Naive thymus-derived CD8-positive, alpha-beta T cell (primary cell): ENCODE measurements at regions not wholly inside any gene's neighbourhood (a gene's known extent, or its start where the extent isn't known, plus 50 kb on each side); places are given as distances from the start of the nearest gene placed in this dataset.

Source experiments
- ATAC-seq, 2 donors: fragments of 150-1000 bp; cut with Tn5 transposase in 1 of 2; sonication (Bioruptor Pico), chemical (Tn5 transposase) in 1 of 2; 1 replicate in 1 of 2; 2 replicates in 1 of 2; pipeline ENCODE4 v1.10.0; 2021; ENCODE audit warnings: mild to moderate bottlenecking in 2 of 2, moderate library complexity in 2 of 2
- POLR2A ChIA-PET: fragments of 350-600 bp; sonication (Branson Sonifier 250); formaldehyde crosslinking; loops from one replicate; lab custom pipeline; 2021; ENCODE audit warnings: antibody characterized with exemption; lab: Charles Lee
- DNase-seq, 10 donors: peaks; one replicate each; pipeline versions ENCODE4 v3.0.0 to v3.0.0-alpha.2; 2020 to 2022
- H3K27ac Mint-ChIP-seq, 10 donors: one replicate each; pipeline ENCODE4 v1.8.0; 2020 to 2022; ENCODE audit warnings: mild to moderate bottlenecking in 10 of 10, mixed read lengths in 10 of 10, moderate library complexity in 4 of 10, inconsistent platforms in 1 of 10
- H3K27me3 Mint-ChIP-seq, 5 donors: one replicate each; pipeline ENCODE4 v1.8.0; 2021 to 2022; ENCODE audit warnings: mixed read lengths in 5 of 5
- H3K36me3 Mint-ChIP-seq, 3 donors: one replicate each; pipeline ENCODE4 v1.8.0; 2020 to 2022; ENCODE audit warnings: mixed read lengths in 3 of 3, mild to moderate bottlenecking in 2 of 3, inconsistent platforms in 1 of 3
- H3K4me1 Mint-ChIP-seq, 4 donors: one replicate each; pipeline ENCODE4 v1.8.0; 2021 to 2022; ENCODE audit warnings: mixed read lengths in 4 of 4
- H3K4me3 Mint-ChIP-seq, 10 donors: one replicate each; pipeline ENCODE4 v1.8.0; 2020 to 2022; ENCODE audit warnings: mild to moderate bottlenecking in 10 of 10, mixed read lengths in 10 of 10, moderate library complexity in 6 of 10, inconsistent platforms in 1 of 10
- H3K9me3 Mint-ChIP-seq, 9 donors: one replicate each; pipeline ENCODE4 v1.8.0; 2020 to 2022; ENCODE audit warnings: mixed read lengths in 9 of 9, mild to moderate bottlenecking in 3 of 9, inconsistent platforms in 1 of 9, moderate library complexity in 1 of 9

DNA sequence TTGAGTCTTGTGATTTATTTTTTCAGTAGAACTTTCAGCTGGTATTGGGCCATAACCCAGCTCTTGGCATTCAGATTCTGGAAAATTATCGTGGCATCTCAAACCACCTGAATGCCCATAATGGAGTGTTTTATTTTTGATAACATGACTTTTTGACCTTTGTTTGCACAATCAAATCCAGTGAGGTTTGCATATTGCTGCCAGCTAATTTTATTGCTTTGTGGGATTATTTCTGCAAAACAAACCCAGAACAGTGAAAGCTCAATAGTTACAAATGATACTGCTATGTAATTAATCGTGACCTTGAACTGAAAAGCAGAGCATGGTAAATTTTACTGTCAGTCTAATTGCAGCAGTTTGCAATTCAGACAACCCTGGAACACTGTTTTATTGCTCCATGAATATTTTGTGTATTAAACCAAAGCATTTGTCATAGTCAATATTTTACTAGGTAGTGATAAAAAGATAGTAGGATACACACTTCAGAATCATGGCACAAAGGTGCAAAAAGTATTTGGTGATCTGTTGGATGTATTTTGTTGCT, 255.2 kb upstream of the NAV3 start:
- Mint-ChIP-seq H3K36me3 (no peaks in the 10 kb centered on the region), H3K9me3 (peaks cover 0 to 8% (median 0%) of the 10 kb centered on the region in 9 donors), H3K27ac (no peak overlapping the region), H3K4me3 (no peak overlapping the region), H3K27me3 (no peaks in the 10 kb centered on the region), H3K4me1 (no peaks in the 10 kb centered on the region)
- POLR2A ChIA-PET, result no interaction called here
- DNase-seq (no peak), ATAC-seq (no peak)

GRCh38 chr12:77572371-77572770, 258.3 kb upstream of the NAV3 start:
- POLR2A ChIA-PET, result no interaction called here

DNA sequence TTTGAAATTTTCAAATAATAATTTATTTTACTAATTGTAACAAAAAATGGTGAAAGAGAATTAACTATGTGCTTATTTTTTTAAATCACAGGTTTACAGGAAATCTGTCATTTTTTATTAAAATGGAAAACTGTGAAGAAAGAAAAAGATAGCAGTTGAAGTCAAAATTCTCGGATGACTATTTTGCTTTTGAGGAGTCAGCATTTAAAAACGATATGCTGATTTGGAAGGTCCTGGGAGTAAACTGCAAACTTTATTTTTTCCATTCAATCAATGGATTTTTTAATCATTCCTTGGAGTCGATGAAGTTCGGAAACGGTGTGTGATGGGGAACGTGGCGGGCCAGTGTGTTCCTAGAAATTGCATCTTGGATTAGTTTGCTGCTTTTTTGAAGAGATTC, 258.9 kb upstream of the NAV3 start:
- no peak for DNase-seq
- no peak overlapping the region for H3K4me3 Mint-ChIP-seq
- POLR2A ChIA-PET, result no interaction called here
- H3K27me3 Mint-ChIP-seq, result no peaks in the 10 kb centered on the region
- ATAC-seq, result no peak
- H3K27ac Mint-ChIP-seq, result no peak overlapping the region
- H3K4me1 Mint-ChIP-seq, result no peaks in the 10 kb centered on the region
- peaks cover 0 to 17% (median 0%) of the 10 kb centered on the region in 9 donors for H3K9me3 Mint-ChIP-seq
- no peaks in the 10 kb centered on the region for H3K36me3 Mint-ChIP-seq

More at GRCh38 chr12:77572371-77572770, 258.3 kb upstream of the NAV3 start:
- Mint-ChIP-seq H3K9me3 (peaks cover 0 to 17% (median 0%) of the 10 kb centered on the region in 9 donors), H3K36me3 (no peaks in the 10 kb centered on the region), H3K4me1 (no peaks in the 10 kb centered on the region), H3K27me3 (no peaks in the 10 kb centered on the region), H3K4me3 (no peak overlapping the region), H3K27ac (no peak overlapping the region)
- DNase-seq (no peak), ATAC-seq (no peak)

GRCh38 chr12:77571127-77571526, 259.6 kb upstream of the NAV3 start:
- no peak for ATAC-seq

DNA sequence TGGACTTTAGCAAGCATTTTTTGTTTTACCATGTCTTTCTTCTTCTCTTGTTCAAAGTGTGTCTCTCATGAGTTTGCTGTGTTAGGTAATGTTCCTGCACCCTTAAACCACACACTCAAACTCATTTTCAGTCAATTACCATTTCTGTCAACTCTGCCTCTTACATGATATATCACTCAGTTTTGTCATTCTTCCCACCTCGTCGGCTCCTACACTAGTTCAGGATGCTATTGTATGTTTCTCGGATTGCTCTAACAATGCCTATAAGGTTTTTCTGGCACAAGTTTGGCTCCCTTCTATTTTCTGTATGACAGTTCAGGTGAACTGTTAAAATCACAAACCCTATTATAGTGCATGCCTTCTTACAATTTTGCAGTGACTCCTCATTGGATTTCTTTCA, 260.8 kb upstream of the NAV3 start:
- Mint-ChIP-seq H3K9me3 (peaks cover 0 to 17% (median 0%) of the 10 kb centered on the region in 9 donors), H3K27me3 (no peaks in the 10 kb centered on the region), H3K36me3 (no peaks in the 10 kb centered on the region), H3K27ac (no peak overlapping the region), H3K4me1 (no peaks in the 10 kb centered on the region), H3K4me3 (no peak overlapping the region)
- ATAC-seq (no peak), DNase-seq (no peak)
- POLR2A ChIA-PET, result no interaction called here

More at GRCh38 chr12:77571127-77571526, 259.6 kb upstream of the NAV3 start:
- H3K27ac Mint-ChIP-seq, result no peak overlapping the region
- no peaks in the 10 kb centered on the region for H3K4me1 Mint-ChIP-seq
- no peaks in the 10 kb centered on the region for H3K27me3 Mint-ChIP-seq
- H3K36me3 Mint-ChIP-seq, result no peaks in the 10 kb centered on the region
- H3K9me3 Mint-ChIP-seq, result peaks cover 0 to 17% (median 0%) of the 10 kb centered on the region in 9 donors
- no peak overlapping the region for H3K4me3 Mint-ChIP-seq
- no peak for DNase-seq
- POLR2A ChIA-PET, result no interaction called here

DNA sequence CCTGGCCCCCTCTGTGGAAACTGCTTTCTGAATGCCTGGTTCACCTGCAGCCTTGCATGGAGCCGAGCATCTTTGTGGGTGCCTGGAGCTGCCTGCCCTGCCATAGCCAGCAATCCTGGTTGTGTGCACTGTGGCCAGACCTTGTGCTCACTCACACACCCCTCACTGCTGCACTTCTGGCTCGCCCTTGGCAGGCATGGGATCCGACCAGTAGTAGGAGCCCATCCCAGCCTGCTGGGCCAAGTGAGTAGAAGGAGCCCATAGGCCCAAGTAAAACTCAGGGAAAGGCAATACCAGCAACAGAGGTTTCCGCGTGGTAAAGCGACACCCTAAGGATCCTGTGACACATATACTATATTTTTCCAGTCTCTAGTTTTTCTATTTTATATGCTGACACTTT, 270.0 kb upstream of the NAV3 start:
- ATAC-seq (no peak), DNase-seq (no peak)
- peaks cover 0 to 7% (median 1%) of the 10 kb centered on the region in 9 donors for H3K9me3 Mint-ChIP-seq
- no peaks in the 10 kb centered on the region for H3K4me1 Mint-ChIP-seq
- H3K27ac Mint-ChIP-seq, result no peak overlapping the region
- POLR2A ChIA-PET, result no interaction called here
- no peak overlapping the region for H3K4me3 Mint-ChIP-seq
- no peaks in the 10 kb centered on the region for H3K36me3 Mint-ChIP-seq
- no peaks in the 10 kb centered on the region for H3K27me3 Mint-ChIP-seq

DNA sequence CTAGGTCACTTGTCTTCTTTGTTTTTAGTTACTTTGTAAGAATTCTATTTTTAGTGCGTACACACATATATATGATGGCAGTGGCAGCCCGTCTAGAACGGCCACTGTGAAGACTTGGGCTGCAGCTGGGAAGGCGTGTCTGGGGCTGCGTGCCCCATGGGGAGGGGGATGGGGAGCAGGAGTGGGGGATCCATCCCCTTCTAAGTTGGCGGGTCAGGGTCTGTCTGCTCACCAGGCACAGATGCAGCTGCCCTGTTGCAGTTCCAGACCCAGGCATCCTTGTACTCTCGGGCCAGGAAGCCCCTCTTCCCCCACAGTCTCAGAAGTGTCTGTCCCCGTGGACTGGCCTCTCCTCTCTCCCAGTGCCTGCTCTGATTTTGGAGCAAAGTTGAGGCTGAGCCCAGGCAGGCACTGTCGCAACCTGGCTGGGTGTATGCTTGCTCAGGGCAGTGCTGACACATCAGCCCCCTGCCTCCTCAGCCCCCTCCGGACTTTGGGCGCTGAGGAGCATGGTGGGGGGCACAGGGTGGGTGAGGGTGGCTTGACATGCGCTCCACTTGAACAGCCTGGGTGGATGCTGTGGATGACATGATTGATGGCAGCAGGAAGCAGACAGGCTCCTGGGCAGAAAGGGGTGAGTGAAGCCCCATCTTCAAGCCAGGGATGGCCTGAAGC, 271.2 kb upstream of the NAV3 start:
- no peaks in the 10 kb centered on the region for H3K4me1 Mint-ChIP-seq
- no peak overlapping the region for H3K27ac Mint-ChIP-seq
- peaks cover 0 to 10% (median 1%) of the 10 kb centered on the region in 9 donors for H3K9me3 Mint-ChIP-seq
- no peaks in the 10 kb centered on the region for H3K36me3 Mint-ChIP-seq
- H3K4me3 Mint-ChIP-seq, result no peak overlapping the region
- POLR2A ChIA-PET, result no interaction called here
- no peak for ATAC-seq
- no peak for DNase-seq
- H3K27me3 Mint-ChIP-seq, result no peaks in the 10 kb centered on the region

- H3K4me1 Mint-ChIP-seq, result no peaks in the 10 kb centered on the region
- POLR2A ChIA-PET, result no interaction called here
- no peaks in the 10 kb centered on the region for H3K27me3 Mint-ChIP-seq
- H3K4me3 Mint-ChIP-seq, result no peak overlapping the region
- H3K9me3 Mint-ChIP-seq, result peaks cover 0 to 10% (median 4%) of the 10 kb centered on the region in 9 donors
- DNase-seq (no peak), ATAC-seq (no peak)
- no peak overlapping the region for H3K27ac Mint-ChIP-seq
- H3K36me3 Mint-ChIP-seq, result no peaks in the 10 kb centered on the region
These were observed 275.6 kb upstream of the NAV3 start for GRCh38 chr12:77555074-77555473.

GRCh38 chr12:77553976-77554619, 276.6 kb upstream of the NAV3 start:
- H3K4me1 Mint-ChIP-seq, result no peaks in the 10 kb centered on the region
- H3K9me3 Mint-ChIP-seq, result peaks cover 0 to 10% (median 4%) of the 10 kb centered on the region in 9 donors
- H3K27me3 Mint-ChIP-seq, result no peaks in the 10 kb centered on the region
- DNase-seq (no peak), ATAC-seq (no peak)
- H3K36me3 Mint-ChIP-seq, result no peaks in the 10 kb centered on the region
- H3K27ac Mint-ChIP-seq, result no peak overlapping the region
- H3K4me3 Mint-ChIP-seq, result no peak overlapping the region
- POLR2A ChIA-PET, result no interaction called here

GRCh38 chr12:77549383-77550128, 281.1 kb upstream of the NAV3 start:
- H3K27ac Mint-ChIP-seq, result no peak overlapping the region
- H3K4me3 Mint-ChIP-seq, result no peak overlapping the region
- POLR2A ChIA-PET, result no interaction called here
- peaks cover 0 to 10% (median 1%) of the 10 kb centered on the region in 9 donors for H3K9me3 Mint-ChIP-seq
- no peak for ATAC-seq
- no peak for DNase-seq
- no peaks in the 10 kb centered on the region for H3K36me3 Mint-ChIP-seq
- H3K27me3 Mint-ChIP-seq, result no peaks in the 10 kb centered on the region
- no peaks in the 10 kb centered on the region for H3K4me1 Mint-ChIP-seq

DNA sequence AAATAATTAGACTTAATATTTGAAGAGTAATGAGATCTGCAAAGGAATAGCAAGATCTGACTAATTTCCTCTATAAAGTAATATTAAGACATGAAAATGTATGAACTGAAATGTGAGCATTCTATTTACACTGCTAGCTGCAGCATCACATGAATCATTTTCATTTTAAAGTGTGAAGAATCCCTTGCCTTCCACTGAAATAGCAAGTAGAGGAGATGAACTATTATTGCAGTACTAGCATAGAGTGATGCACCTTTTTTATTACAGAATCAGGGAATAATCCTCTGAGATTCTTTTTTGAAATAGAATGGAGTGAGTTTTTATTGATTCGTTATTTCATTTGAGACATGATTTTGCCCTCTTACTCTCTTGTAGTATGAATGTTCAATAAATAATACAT, 281.9 kb upstream of the NAV3 start:
- H3K27me3 Mint-ChIP-seq, result no peaks in the 10 kb centered on the region
- POLR2A ChIA-PET, result no interaction called here
- H3K4me1 Mint-ChIP-seq, result no peaks in the 10 kb centered on the region
- no peak for ATAC-seq
- H3K36me3 Mint-ChIP-seq, result no peaks in the 10 kb centered on the region
- no peak for DNase-seq
- no peak overlapping the region for H3K27ac Mint-ChIP-seq
- H3K9me3 Mint-ChIP-seq, result peaks cover 0 to 7% (median under 1%) of the 10 kb centered on the region in 9 donors
- no peak overlapping the region for H3K4me3 Mint-ChIP-seq

DNA sequence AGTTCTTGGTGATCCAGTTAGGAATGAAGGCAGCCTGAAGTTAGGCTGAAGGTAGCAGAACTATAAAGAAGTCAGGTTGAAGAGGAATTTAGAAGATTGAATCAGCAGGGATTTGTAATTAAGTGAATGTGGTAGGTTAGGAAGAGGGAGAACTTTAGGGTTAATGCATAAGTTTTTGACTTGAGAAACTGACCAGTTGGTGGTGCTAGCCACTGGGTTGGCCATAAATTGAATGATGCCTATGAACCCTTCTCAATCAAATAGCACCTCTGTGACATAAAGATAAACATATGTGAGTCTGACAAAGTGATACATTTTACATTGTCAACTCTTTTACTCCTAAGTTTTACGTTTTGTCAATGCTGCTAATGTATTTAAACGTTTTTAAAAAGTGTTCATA, 290.6 kb upstream of the NAV3 start:
- ATAC-seq, result no peak
- no peaks in the 10 kb centered on the region for H3K27me3 Mint-ChIP-seq
- H3K4me1 Mint-ChIP-seq, result no peaks in the 10 kb centered on the region
- no peak overlapping the region for H3K4me3 Mint-ChIP-seq
- DNase-seq, result no peak
- peaks cover 0 to 20% (median 8%) of the 10 kb centered on the region in 9 donors for H3K9me3 Mint-ChIP-seq
- no peak overlapping the region for H3K27ac Mint-ChIP-seq
- POLR2A ChIA-PET, result no interaction called here
- H3K36me3 Mint-ChIP-seq, result no peaks in the 10 kb centered on the region

DNA sequence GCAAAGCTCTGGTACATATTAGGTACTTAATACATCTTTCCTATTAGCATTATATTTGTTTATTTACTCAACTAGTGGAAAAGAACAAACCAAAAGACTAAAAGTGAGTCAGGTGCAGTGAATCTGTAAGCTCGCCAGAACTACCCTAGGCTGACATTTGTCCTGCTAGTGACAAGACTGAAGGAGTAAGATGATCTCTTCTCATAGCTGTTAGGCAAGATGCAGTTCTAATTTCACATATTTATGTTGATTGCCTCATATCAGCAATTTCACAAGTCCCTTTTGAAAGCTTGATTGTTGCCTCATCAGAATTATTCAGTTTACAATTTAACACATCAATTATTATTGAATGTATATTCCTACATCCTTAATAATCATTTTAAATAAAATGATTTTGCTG, 293.0 kb upstream of the NAV3 start:
- H3K27ac Mint-ChIP-seq, result no peak overlapping the region
- DNase-seq, result no peak
- POLR2A ChIA-PET, result no interaction called here
- no peak for ATAC-seq
- no peaks in the 10 kb centered on the region for H3K4me1 Mint-ChIP-seq
- no peaks in the 10 kb centered on the region for H3K36me3 Mint-ChIP-seq
- no peak overlapping the region for H3K4me3 Mint-ChIP-seq
- no peaks in the 10 kb centered on the region for H3K27me3 Mint-ChIP-seq
- H3K9me3 Mint-ChIP-seq, result peaks cover 0 to 20% (median 8%) of the 10 kb centered on the region in 9 donors
